Endodermal cell (in vitro differentiated cells): ENCODE measurements at regions not wholly inside any gene's neighbourhood (a gene's known extent, or its start where the extent isn't known, plus 50 kb on each side); places are given as distances from the start of the nearest gene placed in this dataset.

ENCODE experiments used
- DNase-seq: peaks from one replicate; pipeline ENCODE4 v3.0.0-alpha.2; 2017
- H3K27ac ChIP-seq: 2 replicates; pipeline ENCODE4 v1.5.1; 2013; ENCODE audit warnings: mild to moderate bottlenecking, low read depth, low read length, moderate library complexity
- H3K27me3 ChIP-seq: 2 replicates; pipeline ENCODE4 v1.6.1; 2013; ENCODE audit warnings: mild to moderate bottlenecking, low read length, moderate library complexity; ENCODE audit not compliant: insufficient read depth, control insufficient read depth, poor library complexity, severe bottlenecking
- H3K36me3 ChIP-seq: 2 replicates; pipeline ENCODE4 v1.7.0; 2013; ENCODE audit warnings: mild to moderate bottlenecking, low read length, moderate library complexity; ENCODE audit not compliant: control insufficient read depth, insufficient read depth
- H3K4me1 ChIP-seq: one replicate; pipeline ENCODE4 v1.7.0; 2013; ENCODE audit warnings: low read length; ENCODE audit not compliant: control insufficient read depth, insufficient read depth
- H3K4me3 ChIP-seq: 2 replicates; pipeline ENCODE4 v1.5.1; 2013; ENCODE audit warnings: mild to moderate bottlenecking, low read length, moderate library complexity
- H3K9ac ChIP-seq: 2 replicates; pipeline ENCODE4 v1.6.1; 2013; ENCODE audit warnings: mild to moderate bottlenecking, low read length, moderate library complexity; ENCODE audit not compliant: poor library complexity, severe bottlenecking; ENCODE audit errors: extremely low read depth
- H3K9me3 ChIP-seq: 2 replicates; pipeline ENCODE4 v1.6.1; 2013; ENCODE audit warnings: mild to moderate bottlenecking, low read length, moderate library complexity; ENCODE audit not compliant: control insufficient read depth
- H3K27ac Mint-ChIP-seq: 2 replicates; pipeline ENCODE4 v1.8.0; 2020; ENCODE audit warnings: mixed read lengths
- H3K27me3 Mint-ChIP-seq: 2 replicates; pipeline ENCODE4 v1.8.0; 2021; ENCODE audit warnings: mild to moderate bottlenecking, mixed read lengths; ENCODE audit not compliant: insufficient read depth
- H3K36me3 Mint-ChIP-seq: 2 replicates; pipeline ENCODE4 v1.8.0; 2020; ENCODE audit warnings: low read depth, mixed read lengths
- H3K4me1 Mint-ChIP-seq: 2 replicates; pipeline ENCODE4 v1.8.0; 2020; ENCODE audit warnings: mixed read lengths
- H3K4me3 Mint-ChIP-seq: 2 replicates; pipeline ENCODE4 v1.8.0; 2020; ENCODE audit warnings: mild to moderate bottlenecking, moderate library complexity, mixed read lengths
- H3K9me3 Mint-ChIP-seq: 2 replicates; pipeline ENCODE4 v1.8.0; 2020; ENCODE audit warnings: mild to moderate bottlenecking, mixed read lengths
- WGBS, 2 experiments: methylation state at CpG; one replicate each; pipeline versions ENCODE4 v1.1.5 to v1.1.7; 2013; ENCODE audit warnings: missing lambda C conversion rate in 2 of 2, mixed read lengths in 1 of 2; ENCODE audit not compliant: insufficient coverage in 1 of 2, insufficient read length in 1 of 2; 5-methylcytosine and 5-hydroxymethylcytosine counted together
- TF ChIP-seq, protein P1 (sequence below): fragments of 200-600 bp; sonication (generic); conservative IDR thresholded peaks from 2 replicates; pipeline ENCODE4 v1.5.0; 2021; ENCODE audit warnings: antibody characterized with exemption, mild to moderate bottlenecking

DNA sequence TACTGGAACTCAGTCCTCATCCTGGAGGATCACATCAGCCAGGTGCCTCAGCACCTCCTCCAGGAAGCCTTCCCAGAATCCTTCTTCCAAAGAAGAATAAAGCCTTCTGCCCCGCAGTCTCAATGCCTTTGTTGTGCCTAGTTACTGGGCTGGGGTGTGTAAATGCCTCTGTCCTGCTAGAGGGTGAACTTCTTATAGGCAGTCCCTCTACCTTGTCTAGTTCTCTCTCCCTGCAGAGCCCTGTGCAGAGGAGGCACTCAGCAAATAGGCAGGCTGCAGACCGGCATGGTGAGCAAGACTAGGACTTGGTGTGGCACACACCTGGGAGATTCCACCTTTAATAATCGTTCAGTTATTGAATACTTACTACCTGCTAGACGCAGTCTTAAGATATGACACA lies 104.7 kb upstream of the PCBD1 start:
- Histone ChIP-seq H3K27me3 (no peaks in the 10 kb centered on the region), H3K4me1 (no peaks in the 10 kb centered on the region), H3K9ac (no peak overlapping the region), H3K27ac (no peak overlapping the region), H3K36me3 (no peaks in the 10 kb centered on the region), H3K4me3 (no peak overlapping the region), H3K9me3 (no peaks in the 10 kb centered on the region)
- DNase-seq, result peak; percentile 25
- WGBS, 2 experiments, result 86 to 92% methylated on average over 2 to 4 of the region's 4 CpGs
- Mint-ChIP-seq H3K9me3 (no peaks in the 10 kb centered on the region), H3K27me3 (peaks cover 2% of the 10 kb centered on the region), H3K36me3 (no peaks in the 10 kb centered on the region), H3K4me1 (peaks cover 4% of the 10 kb centered on the region), H3K27ac (no peak overlapping the region), H3K4me3 (no peak overlapping the region)
- TF ChIP-seq, protein P1, sequence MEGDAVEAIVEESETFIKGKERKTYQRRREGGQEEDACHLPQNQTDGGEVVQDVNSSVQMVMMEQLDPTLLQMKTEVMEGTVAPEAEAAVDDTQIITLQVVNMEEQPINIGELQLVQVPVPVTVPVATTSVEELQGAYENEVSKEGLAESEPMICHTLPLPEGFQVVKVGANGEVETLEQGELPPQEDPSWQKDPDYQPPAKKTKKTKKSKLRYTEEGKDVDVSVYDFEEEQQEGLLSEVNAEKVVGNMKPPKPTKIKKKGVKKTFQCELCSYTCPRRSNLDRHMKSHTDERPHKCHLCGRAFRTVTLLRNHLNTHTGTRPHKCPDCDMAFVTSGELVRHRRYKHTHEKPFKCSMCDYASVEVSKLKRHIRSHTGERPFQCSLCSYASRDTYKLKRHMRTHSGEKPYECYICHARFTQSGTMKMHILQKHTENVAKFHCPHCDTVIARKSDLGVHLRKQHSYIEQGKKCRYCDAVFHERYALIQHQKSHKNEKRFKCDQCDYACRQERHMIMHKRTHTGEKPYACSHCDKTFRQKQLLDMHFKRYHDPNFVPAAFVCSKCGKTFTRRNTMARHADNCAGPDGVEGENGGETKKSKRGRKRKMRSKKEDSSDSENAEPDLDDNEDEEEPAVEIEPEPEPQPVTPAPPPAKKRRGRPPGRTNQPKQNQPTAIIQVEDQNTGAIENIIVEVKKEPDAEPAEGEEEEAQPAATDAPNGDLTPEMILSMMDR, result no peak

DNA sequence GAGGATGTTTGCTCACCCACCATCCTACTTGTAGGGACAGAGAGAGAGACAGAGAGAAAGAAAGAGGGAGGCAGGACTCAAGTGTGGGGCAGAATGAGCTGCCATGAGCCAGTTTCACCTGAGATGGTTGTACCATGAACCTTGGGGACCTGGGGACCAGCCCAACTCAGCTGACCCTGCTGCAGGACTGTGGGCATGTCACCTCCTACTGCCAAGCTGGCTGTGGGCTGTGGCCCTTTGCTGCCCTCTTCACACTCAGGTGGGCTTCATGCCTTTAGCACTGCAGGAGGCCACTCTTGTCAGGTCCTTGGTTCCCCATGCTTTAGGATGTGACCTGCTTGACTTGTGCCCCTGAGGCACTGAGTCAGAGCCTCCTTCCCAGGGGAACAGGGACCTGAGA lies 108.2 kb upstream of the PCBD1 start:
- Histone ChIP-seq H3K9ac (no peak overlapping the region), H3K27me3 (no peaks in the 10 kb centered on the region), H3K27ac (no peak overlapping the region), H3K4me1 (no peaks in the 10 kb centered on the region), H3K4me3 (no peak overlapping the region), H3K9me3 (no peaks in the 10 kb centered on the region), H3K36me3 (no peaks in the 10 kb centered on the region)
- H3K9me3 Mint-ChIP-seq, result no peaks in the 10 kb centered on the region
- TF ChIP-seq, protein P1, result no peak
- no peaks in the 10 kb centered on the region for H3K36me3 Mint-ChIP-seq
- H3K4me1 Mint-ChIP-seq, result no peaks in the 10 kb centered on the region
- H3K27me3 Mint-ChIP-seq, result peaks cover 2% of the 10 kb centered on the region
- no peak overlapping the region for H3K27ac Mint-ChIP-seq
- peak; percentile 11 for DNase-seq
- H3K4me3 Mint-ChIP-seq, result no peak overlapping the region

DNA sequence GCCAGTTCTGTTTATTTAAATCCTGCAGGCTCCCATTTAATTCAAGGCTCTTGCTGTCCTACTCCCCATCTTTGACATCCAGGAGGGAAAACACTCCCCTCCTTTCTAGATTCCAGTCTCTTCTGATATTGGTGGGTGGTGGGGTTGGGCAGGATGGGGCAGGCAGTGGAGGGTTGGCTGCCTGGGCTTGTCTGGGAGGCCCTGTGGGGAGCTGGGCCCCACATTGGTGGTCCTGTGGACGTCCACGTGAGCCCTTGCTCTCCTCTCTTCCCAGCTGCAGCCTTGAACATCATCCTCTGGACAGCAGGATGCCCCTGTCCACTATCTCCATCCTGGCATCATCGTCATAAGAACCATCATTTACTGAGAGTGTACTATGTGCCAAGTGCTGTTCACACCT lies 108.9 kb upstream of the PCBD1 start:
- no peaks in the 10 kb centered on the region for H3K36me3 Mint-ChIP-seq
- Histone ChIP-seq H3K4me1 (no peaks in the 10 kb centered on the region), H3K4me3 (no peak overlapping the region), H3K36me3 (no peaks in the 10 kb centered on the region), H3K27me3 (no peaks in the 10 kb centered on the region), H3K9ac (no peak overlapping the region), H3K27ac (no peak overlapping the region), H3K9me3 (no peaks in the 10 kb centered on the region)
- TF ChIP-seq, protein P1, result no peak
- DNase-seq, result no peak
- H3K27ac Mint-ChIP-seq, result no peak overlapping the region
- H3K4me1 Mint-ChIP-seq, result no peaks in the 10 kb centered on the region
- H3K27me3 Mint-ChIP-seq, result peaks cover 2% of the 10 kb centered on the region
- 88 to 94% methylated on average over 3 of the region's 3 CpGs for WGBS, 2 experiments
- H3K9me3 Mint-ChIP-seq, result no peaks in the 10 kb centered on the region
- H3K4me3 Mint-ChIP-seq, result no peak overlapping the region
